NCI-H2196 treated with DMSO at 0.1 percent for 48 hours (cell line): ENCODE measurements at regions not wholly inside any gene's neighbourhood (a gene's known extent, or its start where the extent isn't known, plus 50 kb on each side); places are given as distances from the start of the nearest gene placed in this dataset.

Source experiments
- DNase-seq: peaks from one replicate; lab custom pipeline; 2025; ENCODE audit not compliant: unreplicated experiment; lab: John Stamatoyannopoulos, UW

DNA sequence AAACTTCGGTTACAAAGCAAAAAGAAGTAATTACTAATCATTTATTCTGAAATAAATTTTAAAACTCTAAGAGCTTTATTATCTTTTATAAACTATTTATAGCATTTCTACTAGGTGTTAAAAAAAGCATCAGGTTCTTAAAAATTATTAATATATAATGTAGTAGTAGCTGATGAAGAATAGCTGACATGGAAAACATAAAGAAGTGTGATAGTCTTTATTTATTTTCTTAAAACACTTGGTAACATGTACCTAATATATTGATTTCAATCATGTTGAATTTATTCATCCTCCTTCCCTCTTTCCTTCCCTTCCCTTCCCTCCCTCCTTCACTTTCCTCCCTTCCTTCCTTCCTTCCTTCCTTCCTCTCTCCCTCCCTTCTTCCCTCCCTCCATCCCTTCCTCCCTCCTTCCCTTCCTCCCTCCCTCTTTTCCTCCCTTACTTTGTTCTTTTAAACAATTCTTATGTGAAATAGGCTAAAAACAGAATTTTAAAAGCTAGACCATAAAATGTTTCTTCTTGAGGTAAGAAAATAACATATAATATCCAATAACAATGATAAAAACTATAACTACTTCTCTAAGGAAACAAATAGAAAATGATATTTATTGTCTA, 913.9 kb upstream of the MAP3K7 start:
- no peak for DNase-seq

DNA sequence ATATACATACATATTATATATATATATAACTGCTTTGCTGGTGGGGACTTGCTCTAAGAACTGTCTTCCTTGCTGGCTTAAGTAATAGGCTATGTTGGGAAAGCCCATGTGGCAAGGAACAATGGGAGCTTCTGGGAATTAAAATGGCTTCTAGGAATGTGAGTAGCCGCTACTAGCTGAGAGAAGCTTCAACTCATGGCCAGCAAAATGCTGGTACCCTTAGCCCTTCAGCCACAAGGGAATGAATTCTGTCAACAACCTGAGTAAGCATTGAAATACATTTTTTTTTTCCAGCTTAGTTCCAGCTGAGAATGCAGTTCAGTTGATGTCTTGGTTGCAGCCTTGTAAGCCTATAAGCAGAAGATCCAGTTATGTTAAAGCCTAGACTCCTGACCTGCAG, 911.7 kb upstream of the MAP3K7 start:
- no peak for DNase-seq

DNA sequence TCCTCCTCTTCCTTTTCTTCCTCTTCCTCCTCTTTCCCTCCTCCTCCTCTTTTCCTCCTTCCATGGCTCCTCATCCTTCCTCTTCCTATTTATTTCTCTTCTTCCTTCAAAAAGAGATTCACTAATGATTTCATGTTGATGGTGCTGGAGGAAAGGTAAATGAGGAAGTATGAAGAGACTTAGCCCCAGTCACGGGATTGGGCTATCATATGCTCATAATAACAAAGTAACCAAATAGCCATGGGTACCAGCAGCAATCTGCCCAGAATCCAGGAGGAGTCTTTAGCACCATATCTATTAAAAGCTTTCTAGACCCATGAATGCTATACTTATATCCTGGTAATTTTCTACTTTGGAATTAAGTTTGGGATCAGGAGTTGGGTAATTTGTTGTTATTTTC, 910.9 kb upstream of the MAP3K7 start:
- no peak for DNase-seq

DNA sequence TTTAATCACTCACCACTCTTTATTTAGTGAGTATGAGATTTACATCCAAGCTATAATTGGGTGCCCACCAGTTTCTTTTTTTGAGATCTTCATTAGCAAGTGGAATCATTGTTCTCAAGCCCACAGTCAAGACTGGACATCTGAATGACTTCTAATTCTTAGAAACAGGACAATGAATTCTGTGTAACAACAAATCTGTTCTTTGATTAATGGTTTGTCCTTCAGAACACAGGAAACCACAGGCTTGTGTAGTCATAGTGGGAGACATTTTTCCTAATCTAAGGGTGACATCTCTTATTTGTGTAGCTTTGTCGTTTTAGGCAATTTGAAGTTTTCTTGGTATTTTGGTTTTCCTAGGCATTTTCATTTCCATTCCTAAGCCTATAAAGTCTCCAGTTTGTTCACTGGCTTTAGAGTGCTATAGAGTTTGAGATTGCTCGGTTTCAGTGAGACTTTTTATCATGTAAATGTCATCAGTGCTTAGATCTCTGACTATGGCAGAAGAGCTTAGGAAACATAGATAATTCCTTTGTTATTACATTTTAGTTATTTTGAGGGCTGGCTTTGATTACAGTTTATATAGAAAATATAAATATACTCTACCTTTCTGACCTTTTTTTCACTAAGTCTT, 903.9 kb upstream of the MAP3K7 start:
- DNase-seq: no peak

DNA sequence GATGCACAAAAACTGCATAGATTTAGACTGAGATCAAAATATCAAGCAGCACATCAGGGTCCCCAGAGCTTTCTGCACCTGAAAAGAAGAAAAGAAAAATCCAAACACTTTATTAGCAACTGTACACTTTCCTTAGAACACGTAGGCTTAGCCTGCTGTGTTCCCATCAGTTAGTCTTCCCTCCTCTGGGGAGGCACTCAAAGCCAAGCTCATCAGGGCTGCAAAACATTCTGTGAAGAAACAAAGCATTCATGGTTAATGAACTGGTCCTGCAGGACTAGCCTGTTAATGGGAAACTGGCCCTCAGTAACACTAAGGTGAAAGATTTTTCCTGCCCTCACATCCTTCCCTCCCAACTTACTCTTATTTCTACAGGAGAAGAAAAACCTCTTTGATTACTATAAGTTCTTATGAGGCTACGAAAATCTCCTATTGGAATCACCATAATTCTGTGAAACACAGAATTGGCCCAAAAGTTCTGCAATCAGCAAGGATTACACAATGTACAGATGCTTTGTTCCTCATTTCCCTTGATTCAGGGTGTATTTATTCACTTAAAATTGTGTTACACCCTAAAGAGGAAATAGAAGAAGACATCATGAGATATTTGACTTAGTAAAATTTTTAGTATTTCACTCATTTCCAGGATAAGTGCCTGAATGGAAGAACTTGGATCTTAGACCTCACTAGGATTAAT, 901.0 kb upstream of the MAP3K7 start:
- no peak for DNase-seq

DNA sequence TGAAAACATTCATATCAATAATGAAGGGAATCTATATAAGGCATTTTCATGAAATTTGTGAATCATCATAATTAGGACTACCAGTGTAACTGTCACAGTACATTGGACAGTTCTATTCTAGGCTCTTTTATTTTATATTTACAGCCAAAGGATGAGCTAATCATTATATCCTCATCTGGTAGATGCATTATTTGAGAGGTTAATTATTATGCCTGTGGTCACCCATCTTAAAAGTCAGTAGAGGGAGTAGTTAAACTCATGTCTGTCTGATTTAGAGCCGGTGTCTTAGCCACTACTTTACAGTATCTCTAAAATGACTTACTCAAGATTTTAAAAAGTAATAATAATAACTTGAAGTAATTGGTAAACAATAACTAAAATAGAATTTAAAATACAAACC, 899.3 kb upstream of the MAP3K7 start:
- no peak for DNase-seq

DNA sequence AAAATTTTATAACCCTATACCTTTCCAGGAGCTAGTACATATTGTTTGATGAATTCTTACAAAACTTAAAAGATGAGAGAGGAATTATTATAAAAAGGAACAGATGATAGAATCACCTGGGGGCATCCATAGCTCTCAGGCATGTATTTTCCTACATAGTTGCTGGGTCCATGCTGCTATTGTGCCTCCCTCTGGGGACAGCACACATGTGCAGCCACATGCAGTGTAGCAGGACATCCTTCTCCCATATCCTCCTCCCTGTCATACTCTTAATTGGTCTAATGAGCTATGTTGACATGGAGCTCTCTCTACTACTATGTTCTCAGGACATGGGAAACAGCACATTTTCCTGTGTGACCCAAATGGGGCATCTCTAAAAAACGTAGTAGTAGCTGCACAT, 898.2 kb upstream of the MAP3K7 start:
- no peak for DNase-seq

DNA sequence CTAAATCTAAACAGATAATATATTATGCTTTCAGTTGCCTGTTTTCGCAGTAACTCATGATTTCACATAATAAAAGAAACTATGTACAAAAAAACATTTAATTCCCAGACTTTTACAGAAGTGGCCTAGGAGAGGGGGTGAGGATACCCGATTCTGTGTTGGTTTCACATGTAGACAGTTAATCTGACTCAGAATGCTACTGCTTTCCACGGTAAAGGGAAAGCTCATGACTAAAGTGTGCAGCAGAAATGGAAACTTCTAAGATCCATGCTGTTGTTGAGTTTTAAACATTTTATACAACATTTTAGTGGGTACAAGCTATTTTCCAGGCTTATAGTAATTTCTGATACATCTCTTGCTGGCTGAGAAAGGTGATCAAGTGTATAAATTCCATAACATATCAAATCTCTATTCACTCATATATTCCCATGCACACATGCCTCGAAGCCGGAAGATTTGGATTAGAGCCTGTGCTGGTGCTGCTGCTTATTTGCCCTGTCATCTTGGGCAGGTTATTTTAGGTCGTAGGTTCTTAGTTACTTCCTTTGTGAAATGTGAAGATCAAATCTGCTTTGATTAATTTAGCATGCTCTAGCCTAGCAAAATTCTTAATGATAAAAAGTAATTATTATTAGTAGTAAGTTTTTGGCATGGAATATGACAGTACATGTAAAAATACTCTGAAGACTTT, 896.7 kb upstream of the MAP3K7 start:
- DNase-seq: no peak

DNA sequence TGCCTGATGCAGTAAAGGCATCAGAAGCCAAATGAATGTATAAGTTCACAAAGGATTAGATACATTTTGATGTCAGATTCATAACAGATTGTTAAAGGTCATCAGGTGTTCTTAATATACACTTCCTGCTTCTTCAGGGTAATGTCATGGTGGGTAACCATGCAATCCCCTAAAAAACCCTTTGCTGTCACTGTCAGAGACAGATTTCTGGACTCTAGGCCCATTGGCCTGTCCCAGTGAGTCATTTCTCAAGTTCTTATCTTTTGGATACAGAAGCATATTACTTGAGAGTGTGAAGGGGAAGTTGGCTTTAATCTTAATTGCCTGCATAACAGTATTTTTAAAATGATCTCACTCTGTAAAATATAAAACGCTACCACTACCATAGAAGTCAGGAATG, 895.6 kb upstream of the MAP3K7 start:
- DNase-seq: no peak

DNA sequence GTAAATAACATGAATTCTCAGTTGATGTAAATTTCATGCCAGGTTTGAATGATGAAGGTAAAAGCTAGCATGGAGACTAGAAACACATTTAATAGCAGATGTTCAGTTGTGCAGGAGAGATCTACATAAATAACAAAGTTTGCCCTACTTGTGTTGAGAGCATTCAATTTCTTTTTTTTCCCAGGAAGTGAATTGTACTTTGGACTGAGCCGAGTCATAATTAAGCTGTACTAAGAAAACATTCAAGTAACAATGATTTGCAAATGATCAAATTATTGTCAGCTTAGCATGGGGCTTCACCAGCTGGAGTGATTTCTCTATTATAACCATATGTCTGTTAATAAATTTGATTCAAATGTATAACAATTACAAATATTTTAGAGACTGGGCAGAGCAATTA, 893.5 kb upstream of the MAP3K7 start:
- no peak for DNase-seq

DNA sequence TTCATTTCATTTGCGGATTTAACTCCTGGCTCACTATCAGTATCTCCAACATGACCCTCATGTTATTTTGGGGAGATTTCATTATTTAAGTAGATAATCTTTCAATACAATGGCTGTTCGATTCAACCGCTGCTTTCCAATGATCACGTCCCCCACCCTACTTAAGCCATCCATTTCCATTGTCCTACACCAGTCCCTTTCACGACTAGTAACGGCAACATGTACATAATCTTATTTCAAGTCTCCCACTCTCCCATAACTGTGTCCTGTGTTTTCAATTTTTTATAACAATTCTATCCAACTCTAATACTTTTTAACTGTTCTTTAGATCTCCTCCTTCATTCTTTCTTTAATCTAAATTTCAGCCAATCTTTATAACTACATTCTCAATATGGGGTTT, 890.8 kb upstream of the MAP3K7 start:
- DNase-seq: no peak

DNA sequence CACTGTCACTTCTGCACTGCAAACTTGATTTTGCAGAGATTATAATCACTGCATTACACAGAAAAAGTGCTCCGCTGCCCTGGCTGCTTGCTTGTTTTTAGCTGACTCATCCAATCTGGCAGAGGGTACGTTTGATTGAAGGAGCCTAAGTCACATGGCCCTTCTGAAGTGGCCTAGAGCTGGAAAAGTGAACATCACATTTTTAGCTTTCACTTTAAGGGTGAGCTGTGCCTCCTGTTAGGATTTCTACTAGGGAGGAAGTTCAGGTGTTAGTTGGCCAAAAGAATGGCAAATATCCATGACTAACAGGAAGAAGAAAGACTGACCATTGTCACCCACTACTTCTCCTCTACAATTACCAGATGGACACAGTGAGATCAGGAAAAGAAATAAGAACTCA, 889.1 kb upstream of the MAP3K7 start:
- no peak for DNase-seq

DNA sequence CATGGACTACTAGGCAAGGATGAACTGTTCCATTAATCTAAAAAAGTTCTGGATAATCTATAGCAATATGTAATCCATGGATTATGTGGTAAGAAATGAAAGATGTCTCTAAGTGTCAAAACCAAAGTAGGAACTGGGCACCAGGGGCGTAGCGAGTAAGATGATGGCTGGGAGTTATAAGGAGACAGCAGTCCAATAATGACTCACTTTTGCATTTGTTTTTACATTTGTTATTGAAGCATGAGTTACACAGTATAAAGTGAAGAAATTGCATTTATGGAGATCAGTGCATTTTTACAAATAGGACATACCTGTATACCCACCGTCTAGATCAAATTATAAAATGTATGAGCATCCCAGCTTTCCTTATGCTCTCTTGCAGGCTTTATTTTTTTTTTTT, 878.5 kb upstream of the MAP3K7 start:
- DNase-seq: no peak

DNA sequence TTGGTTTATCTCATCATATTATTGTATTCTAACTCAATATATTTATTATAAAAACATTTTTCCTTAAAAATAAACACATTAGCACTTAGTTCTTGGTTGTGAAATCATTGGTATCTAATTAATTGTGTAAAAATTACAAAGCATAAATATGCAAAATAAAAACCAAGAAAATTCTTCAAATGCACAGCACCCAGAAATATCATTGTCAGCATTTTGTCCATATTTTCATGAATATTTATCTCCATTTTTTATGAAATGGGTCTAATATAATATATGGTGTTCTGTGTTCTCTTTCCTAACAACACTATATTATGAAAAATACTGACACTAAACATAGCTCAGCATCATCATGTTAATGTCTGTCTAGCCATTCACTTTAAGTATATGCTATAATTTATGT, 877.8 kb upstream of the MAP3K7 start:
- no peak for DNase-seq

DNA sequence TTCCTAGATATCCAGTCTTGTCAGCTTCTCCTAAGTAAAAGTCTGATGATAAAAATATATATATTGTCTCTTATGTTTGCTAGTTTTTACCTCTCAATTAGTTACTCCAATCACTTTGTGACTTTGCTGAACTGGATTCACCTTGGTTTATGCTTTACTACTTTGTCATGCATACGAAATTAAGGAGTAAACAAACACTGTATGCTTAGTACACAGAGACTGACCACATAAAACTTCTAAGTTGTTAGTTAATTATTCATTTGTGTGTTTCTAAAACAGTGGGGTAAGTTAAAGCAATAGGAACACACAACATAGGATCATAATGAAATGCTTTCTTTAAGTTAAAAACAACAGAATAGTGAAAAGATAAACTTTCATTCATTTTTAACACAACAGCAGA, 877.3 kb upstream of the MAP3K7 start:
- no peak for DNase-seq

DNA sequence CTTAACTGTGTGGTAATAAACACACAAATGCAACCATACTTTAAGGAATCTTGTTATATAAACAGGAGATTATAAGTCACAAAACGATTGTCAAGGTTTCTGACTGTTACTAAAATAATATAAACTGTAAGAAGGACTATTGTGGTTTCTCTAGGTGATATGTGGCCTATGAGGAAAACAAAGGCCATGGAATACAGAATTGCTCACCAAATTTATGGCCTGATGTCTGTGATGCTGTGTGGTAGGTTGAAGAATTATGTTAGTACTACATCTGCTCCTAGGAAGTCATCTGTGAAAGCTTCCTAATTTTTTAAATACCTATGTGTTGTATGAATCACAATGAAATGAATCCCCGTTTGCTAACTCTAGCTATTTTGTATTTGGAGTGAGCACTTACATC, 875.4 kb upstream of the MAP3K7 start:
- no peak for DNase-seq

DNA sequence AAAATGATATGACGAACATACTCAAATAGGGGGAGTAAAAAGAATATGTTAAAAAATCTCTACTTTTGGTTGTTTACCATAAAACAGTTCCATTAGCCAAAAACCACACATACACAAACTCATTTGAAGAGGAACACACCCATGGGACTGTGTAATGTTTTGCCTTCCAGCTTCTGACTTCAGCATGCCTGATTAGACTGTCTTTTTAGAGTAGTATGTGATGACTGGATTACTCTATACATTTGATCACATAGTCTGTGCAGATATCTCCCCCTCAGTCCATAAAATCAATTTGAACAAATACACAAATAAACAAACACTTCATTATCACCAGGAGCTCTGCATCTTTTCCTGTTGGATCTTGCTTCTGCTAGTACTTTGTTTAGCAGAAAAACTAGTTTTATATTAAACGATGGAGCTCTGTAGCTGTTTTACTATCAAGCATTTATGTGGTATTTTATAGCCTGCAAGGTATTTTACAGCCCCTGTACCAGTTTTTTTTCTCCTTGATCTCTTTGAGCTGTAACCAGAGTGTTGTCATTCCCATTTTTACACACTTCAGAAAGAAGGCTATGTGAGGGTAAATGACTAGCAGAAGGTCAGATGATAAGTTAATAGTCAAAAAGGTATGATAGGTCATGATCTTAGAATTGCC, 866.5 kb upstream of the MAP3K7 start:
- no peak for DNase-seq

DNA sequence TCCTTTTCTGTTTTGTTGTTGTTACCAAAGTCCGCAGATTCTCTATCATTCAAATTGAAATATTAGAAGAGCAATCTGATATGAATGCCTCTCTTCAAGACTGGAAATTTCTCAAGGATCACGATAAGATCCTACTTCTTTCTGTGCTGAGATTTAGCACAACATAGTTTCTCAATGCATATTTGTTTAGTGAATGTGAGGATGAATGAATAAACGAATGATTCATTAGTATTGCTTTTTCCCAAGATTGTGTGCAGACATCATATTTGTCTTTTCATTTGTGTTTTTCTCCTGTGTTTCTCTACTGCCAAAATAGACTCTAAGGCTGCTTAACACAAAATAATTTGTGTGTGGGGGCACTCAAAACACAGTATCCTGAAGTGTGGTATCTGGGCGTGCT, 862.7 kb upstream of the MAP3K7 start:
- no peak for DNase-seq

DNA sequence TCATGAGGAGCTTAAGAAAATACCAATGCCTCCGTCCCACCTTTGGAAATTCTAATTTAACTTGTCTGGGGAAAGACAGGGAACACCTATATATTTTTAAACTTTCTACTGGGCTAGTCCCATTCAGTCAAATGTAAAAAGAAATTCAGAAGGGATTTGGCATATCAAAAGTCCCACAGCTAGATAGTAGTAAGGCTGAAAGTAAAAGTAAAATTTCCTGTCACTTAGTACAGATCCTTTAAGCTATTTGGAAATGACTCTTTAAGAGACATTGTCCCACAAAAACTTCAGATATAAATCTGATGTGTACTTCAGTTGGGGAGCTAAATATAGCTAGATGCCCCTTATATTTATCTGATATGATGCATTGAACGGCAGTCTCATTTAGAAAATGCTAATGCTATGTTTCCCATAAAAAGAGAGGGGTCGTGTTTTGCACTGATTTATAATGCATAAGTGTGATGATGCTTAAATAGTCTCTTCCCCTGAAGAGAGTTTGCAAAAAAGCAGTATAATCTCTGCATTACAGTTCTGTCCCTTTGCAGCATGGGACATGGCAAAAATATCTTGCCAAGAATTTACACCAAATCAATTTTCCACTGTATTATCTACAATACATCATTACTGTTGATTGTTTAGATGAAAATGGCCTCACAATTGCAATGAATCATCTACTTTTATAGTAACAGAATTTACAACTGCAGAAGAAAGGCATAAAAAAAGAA, 860.8 kb upstream of the MAP3K7 start:
- DNase-seq: no peak

DNA sequence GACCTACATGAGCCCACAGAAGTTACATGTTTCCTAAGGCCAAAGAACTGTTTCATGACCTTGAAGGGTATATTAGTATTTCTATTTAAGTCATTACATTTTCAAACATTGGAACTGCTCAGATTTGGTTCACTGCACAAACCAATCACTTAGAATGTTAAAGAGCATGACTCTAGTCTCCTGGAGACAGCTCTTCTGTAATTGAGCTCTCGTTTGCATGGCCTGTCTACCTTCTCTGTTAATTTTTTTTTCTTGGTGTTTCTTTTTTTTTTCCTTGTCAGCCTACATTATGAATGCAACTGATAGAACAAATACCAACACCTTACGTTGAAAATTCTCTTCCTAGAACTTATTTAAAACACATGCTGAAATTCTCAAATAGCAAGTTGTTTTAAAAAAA, 860.2 kb upstream of the MAP3K7 start:
- no peak for DNase-seq

DNA sequence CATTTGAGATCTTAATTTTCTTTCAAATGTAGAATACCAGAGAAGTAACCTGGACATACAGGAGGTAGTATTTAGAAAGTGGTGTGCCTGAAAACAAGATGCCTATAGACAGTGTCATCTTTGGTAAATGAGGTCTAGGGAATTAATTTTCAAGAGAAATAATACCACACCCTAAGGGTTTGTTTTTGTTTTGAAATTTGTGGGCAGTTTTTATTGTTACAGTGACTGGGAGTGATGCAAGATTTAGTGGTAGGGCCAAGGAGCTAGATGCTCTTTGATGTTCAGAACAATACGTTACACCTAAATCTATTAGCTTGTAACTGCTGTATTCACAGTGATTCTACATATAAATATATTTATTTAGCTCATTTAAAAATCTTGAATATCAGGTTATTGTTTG, 856.5 kb upstream of the MAP3K7 start:
- no peak for DNase-seq
